Upper lobe of left lung (tissue), 4 donors: ENCODE measurements at regions not wholly inside any gene's neighbourhood (a gene's known extent, or its start where the extent isn't known, plus 50 kb on each side); places are given as distances from the start of the nearest gene placed in this dataset.

Source experiments
- CTCF ChIP-seq, 6 experiments: fragments of 450-650 bp in 4 of 6; fragments of 200-600 bp in 2 of 6; sonication (generic) in 2 of 6; IDR thresholded peaks; one replicate each; pipeline ENCODE4 v1.5.1; 2016 to 2019; ENCODE audit warnings: antibody characterized with exemption in 6 of 6
- EP300 ChIP-seq, 4 donors: sonication (generic); formaldehyde crosslinking; IDR thresholded peaks; one replicate each; pipeline ENCODE4 v1.5.1; 2017; ENCODE audit warnings: antibody characterized with exemption in 4 of 4, control low read depth in 2 of 4
- POLR2AphosphoS5 ChIP-seq, 2 donors: sonication (generic); formaldehyde crosslinking; IDR thresholded peaks; one replicate each; pipeline ENCODE4 v1.5.1; 2017; ENCODE audit warnings: antibody characterized with exemption in 2 of 2

DNA sequence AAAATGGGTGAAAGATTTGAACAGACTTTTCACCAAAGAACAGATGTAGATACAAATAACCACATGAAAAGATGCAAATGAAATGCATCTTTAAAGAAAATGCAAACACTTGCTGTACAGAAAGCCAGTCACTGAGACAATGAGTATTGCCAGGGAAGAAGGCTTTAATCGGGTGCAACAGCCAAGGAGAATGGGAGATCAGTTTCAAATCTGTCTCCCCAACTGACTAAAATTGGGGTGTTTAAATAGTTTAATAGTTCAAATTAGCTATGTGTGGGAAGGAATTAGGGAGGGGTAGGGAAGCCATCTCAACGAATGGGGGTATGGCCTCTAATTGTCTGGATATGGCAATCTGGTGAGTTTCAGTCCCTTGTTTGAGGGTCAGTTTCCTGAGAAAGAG is 295.4 kb downstream of the PTTG2 start:
- no peak for TF ChIP-seq POLR2AphosphoS5 (IDR thresholded peaks at IDR 0.05)
- no peak for TF ChIP-seq CTCF (IDR thresholded peaks at IDR 0.05)
- TF ChIP-seq EP300 (IDR thresholded peaks at IDR 0.05): no peak
